COLO829 (cell line): ENCODE measurements at regions not wholly inside any gene's neighbourhood (a gene's known extent, or its start where the extent isn't known, plus 50 kb on each side); places are given as distances from the start of the nearest gene placed in this dataset.

Experiments used
- DNase-seq: peaks from one replicate; pipeline ENCODE4 v3.0.0; 2012; ENCODE audit warnings: low spot score

GRCh38 chr7:84328571-84328970 is 134.0 kb upstream of the SEMA3A start:
- DNase-seq: no peak

- no peak for DNase-seq
Measured at GRCh38 chr7:84324136-84324630, 129.6 kb upstream of the SEMA3A start.

GRCh38 chr7:84317536-84317935 is 122.9 kb upstream of the SEMA3A start:
- DNase-seq: no peak

- no peak for DNase-seq
Measured at GRCh38 chr7:84314263-84314662, 119.7 kb upstream of the SEMA3A start.

GRCh38 chr7:84304407-84304806 is 109.8 kb upstream of the SEMA3A start:
- DNase-seq: no peak

- no peak for DNase-seq
Measured at GRCh38 chr7:84302949-84303348, 108.4 kb upstream of the SEMA3A start.

- DNase-seq: no peak
Measured at GRCh38 chr7:84297616-84298015, 103.0 kb upstream of the SEMA3A start.

GRCh38 chr7:84294847-84295455 is 100.4 kb upstream of the SEMA3A start:
- no peak for DNase-seq

- DNase-seq: no peak
Measured at GRCh38 chr7:84294391-84294790, 99.8 kb upstream of the SEMA3A start.

GRCh38 chr7:84291756-84292155 is 97.2 kb upstream of the SEMA3A start:
- no peak for DNase-seq

GRCh38 chr7:84283798-84284197 is 89.2 kb upstream of the SEMA3A start:
- no peak for DNase-seq

GRCh38 chr7:84281518-84281917 is 86.9 kb upstream of the SEMA3A start:
- no peak for DNase-seq

GRCh38 chr7:84277628-84278224 is 83.1 kb upstream of the SEMA3A start:
- no peak for DNase-seq

- DNase-seq: no peak
Measured at GRCh38 chr7:84274029-84274638, 79.5 kb upstream of the SEMA3A start.

- no peak for DNase-seq
Measured at GRCh38 chr7:84271543-84271942, 77.0 kb upstream of the SEMA3A start.

- peak; percentile 26 for DNase-seq
Measured at GRCh38 chr7:84264396-84264795, 69.8 kb upstream of the SEMA3A start.

GRCh38 chr7:84263106-84263505 is 68.5 kb upstream of the SEMA3A start:
- no peak for DNase-seq

GRCh38 chr7:84261509-84261908 is 66.9 kb upstream of the SEMA3A start:
- DNase-seq: no peak

- DNase-seq: no peak
Measured at GRCh38 chr7:84258628-84259027, 64.0 kb upstream of the SEMA3A start.

- DNase-seq: peak; percentile 41
Measured at GRCh38 chr7:84256571-84256971, 62.0 kb upstream of the SEMA3A start.

- DNase-seq: peak; percentile 70
Measured at GRCh38 chr7:84251277-84251781, 56.7 kb upstream of the SEMA3A start.

- no peak for DNase-seq
Measured at GRCh38 chr7:84250452-84250851, 55.9 kb upstream of the SEMA3A start.

GRCh38 chr7:84249656-84250055 is 55.1 kb upstream of the SEMA3A start:
- no peak for DNase-seq
